NCI-H524 (cell line): ENCODE measurements at regions not wholly inside any gene's neighbourhood (a gene's known extent, or its start where the extent isn't known, plus 50 kb on each side); places are given as distances from the start of the nearest gene placed in this dataset.
A peak's percentile ranks its signal among the peaks of the same experiment; 100 is the strongest.

ENCODE experiments used
- DNase-seq, 2 experiments: peaks; one replicate each; lab custom pipeline; 2025; lab: John Stamatoyannopoulos, UW

DNA sequence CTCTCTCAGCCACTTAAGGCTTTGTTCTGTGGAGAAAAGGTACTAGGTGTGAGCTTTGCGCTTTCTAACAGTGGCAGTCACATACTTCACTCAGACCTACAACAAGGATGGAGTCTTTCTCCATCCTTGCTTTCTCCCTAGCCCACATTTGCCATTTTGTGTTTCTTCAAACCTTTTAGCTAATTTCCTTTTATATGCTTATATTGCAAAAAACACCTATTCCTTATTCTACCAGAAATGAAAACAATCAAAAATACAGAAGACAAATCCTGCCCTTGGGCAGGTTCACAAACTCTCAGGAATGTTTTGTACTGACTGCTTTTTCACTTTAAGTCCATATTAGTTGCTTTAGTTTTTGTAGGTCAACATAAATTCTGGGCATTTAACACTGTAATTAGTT lies 914.2 kb downstream of the SQOR start:
- no peak for DNase-seq

DNA sequence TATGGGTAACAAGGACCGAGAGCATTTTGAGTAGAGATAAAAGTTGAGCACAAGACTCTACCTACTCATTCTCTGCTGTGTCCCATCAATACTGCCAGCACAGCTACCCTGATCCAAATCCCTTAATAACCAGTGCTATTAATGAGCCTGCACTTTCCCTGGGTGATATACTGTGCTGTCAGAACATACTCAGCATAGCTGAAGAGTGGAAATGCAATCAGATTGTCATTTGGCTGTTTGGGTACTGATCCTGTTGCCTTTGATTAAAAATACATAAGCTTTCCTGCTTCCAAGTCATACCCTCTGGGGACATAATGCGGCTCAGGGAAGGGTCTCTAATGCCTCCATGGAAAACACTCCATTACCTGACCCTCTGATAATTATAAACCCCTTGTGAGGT lies 917.5 kb downstream of the SQOR start:
- no peak for DNase-seq

DNA sequence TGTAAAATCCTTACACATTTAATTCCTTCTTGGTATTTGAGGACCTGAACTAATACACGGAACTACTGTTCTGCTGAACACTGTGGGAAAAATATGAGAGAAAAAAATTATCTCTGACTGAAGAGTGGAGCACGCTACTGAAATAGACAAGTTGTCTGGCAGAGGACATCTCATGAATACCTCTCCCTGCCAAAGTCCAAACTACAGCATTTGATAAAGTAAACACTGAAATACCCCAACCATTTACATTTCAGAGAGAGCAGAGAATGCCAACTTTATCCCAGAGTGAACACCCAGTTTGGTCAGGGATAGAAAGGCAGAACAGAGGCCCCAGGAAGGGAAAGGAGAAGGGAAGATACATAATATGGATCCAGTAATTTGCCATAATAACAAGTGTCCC lies 920.7 kb downstream of the SQOR start:
- DNase-seq = no peak

DNA sequence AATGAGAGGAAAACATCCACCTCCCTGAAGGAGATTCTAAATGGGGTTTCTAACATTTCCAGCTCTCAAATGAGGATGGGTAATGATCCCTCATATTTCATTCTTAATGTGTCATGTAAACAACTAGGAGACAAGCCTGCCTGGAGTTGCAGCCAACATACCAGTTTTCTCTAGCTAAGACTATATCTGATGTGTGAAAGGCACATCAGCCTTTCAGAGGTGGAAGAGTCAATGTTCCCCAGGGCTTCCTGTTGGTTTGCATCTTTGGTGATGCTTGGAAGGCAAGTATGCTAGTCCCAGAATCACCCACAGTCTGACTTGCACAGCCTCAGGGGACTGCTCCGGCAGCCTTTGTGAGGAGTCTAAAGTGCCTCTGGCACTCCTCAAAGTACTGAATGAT lies 921.2 kb downstream of the SQOR start:
- no peak for DNase-seq

DNA sequence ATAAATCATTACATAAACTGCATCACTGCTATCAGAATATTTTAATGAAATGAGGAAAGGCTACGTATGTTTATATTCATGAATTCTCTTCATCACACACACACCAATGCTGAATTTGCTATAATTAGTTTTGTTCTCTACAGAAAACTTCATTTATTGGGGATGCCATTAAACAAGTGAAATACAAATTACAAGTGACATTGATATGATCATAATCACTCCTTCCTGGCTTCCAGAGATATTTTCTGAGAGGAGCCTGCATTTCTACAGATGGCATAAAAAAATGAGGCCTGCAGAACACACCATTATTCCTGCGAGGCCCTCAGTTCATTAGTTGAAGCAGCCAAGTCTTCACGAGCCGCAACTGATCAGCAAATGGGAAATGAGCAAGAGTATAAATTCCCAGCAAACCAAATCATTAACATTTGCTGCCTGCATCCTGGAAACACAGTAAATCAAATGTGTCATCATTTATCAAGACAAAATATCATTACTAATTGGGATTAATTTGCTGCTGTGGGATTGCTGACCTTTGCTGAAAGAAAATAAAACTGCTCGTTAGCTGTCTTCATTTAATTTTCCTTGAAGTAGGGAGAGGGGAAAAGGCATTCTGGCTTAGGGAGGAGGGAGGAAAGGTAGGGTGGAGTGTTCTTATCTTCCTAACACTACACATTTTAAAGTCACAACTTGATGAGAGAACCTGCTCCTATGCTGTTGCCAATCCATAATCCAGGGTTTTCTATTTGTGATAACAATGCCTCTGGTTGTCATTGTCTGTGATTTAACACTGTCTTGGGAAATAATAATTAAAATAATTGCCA lies 921.9 kb downstream of the SQOR start:
- no peak for DNase-seq

DNA sequence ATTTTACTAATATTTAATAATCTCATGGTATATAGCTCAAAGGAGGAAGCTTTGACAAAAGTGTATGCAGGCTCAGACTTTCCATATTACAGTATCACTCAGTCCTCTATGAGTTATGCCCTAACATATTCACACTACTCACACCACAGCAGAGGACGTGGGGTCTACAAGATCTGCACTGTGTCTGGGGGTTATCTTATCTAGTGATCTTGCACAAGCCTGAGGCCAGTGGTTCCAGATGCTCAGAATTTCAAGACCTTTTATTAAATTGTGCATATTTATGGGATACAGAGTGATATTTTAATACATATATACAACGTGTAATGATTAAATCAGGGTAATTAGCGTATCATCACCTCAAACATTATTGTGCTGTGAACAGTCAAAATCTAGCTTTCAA lies 933.1 kb downstream of the SQOR start:
- DNase-seq = no peak

DNA sequence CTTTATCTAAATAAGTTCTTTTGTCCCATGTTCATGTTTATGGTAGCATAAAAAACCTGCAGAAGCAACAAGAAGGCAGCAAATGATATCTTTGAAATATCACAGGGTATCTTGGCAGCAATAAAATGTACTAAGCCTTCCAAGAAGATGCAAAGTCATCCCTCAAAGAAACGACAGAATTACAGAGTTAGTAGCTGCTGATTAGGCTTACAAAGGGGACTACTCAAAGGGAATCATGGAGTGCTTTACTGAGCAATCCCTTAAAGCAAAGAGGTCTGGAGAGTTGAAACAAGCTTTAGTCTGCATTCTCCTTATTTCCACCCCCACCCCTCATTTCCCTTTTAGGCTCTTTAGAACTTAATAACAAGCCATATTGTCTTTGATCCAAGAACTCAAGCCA lies 935.0 kb downstream of the SQOR start:
- DNase-seq = no peak

DNA sequence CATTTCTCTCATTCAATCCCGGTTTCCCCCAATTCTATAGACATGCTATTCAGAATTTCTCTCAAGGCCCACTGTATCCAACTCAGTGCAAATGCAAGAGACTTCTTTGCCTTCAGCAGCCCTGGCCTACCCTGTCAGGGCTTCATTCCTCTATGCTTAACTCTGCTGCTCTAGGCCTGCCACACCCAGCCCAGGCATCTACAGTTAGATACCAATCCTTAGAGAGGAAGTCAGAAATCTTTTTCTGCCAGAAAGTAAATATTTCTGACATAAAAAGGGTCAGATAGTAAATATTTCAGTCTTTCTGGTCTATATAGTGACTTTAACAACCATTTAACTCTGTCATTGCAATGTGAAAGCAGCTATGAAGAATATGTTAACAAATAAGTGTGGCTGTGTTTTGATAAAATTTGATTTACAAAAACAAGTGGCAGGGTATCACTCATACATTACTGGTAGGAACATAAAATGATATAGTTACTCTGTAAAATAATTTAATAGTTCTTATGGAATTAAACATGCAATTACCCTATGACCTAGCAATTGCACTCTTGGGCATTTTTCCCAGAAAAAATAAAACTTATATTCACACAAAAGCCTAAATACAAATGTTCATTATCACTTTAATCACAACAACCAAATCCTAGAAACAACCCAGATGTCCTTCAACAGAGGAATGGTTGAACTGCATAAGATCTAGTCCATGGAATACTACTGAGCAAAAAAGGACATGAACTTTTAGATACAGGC lies 942.0 kb downstream of the SQOR start:
- DNase-seq = no peak

DNA sequence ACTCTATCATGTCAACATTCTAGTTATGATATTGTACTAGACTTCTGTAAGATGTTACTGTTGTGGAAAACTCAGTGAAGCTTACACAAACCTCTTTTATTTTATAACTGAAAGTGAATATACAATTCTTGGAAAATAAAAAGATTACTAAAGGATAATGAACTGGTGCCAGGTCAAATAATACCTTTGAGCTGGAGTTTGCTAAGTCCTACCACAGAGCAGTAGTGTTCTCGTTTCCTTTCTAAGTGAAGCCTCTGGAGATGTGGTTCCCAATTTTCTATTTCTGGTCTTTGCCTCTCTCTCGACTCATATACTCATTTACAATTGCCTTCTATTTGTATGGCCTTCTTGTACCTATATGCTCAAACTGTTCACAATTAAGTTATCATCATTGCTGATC lies 942.9 kb downstream of the SQOR start:
- DNase-seq = no peak

DNA sequence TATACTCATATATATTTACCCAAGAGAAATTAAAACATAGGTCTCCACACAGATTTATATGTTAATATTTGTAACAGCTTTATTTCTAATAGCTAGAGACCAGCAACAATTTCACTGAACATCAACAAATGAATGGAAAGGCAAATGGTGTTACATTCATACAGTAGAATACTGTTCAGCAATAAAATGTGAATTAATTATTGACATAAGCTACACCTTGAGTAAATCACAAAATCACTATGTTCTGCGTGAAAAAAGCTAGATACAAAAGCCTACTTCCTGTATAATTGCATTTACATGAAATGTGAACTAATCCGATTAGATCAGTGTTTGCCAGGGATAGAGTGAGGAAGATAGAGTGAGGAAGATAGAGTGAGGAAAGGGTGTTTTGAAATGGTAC lies 945.7 kb downstream of the SQOR start:
- DNase-seq = no peak

DNA sequence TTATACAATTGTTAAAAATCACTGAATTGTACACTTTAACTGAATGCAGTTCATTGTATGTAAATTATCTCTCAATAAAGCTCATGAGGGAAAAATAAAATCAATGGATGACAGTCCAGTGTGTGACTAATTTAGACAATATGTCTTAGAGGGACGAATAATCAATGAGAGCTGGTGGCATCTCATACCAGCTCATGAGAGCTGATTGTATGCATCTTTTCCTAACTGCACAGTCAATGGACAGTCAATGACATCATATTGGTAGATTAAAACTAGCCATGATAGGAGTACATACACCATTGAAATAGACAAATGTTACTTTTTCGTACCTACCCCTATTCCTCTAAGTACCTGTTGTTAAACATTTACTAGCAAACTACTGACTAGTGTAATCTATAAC lies 946.1 kb downstream of the SQOR start:
- DNase-seq = no peak

DNA sequence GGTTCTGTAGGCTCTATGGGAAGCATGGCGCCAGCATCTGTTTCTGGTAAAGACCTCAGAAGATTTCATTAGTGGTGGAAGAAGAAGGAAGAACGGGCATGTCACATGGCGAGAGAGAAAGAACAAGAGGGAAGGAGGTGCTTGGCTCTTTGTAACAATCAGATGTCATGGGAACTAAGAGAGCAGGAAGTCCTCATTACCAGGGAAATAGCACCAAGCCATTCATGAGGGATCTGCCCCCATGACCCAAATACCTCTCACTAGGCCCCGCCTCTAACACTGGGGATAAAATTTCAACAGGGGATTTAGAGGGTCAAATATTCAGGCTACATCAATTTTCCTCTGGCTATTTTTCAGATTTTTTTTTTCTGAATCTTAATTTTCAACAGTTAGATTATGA lies 954.3 kb downstream of the SQOR start:
- no peak for DNase-seq

DNA sequence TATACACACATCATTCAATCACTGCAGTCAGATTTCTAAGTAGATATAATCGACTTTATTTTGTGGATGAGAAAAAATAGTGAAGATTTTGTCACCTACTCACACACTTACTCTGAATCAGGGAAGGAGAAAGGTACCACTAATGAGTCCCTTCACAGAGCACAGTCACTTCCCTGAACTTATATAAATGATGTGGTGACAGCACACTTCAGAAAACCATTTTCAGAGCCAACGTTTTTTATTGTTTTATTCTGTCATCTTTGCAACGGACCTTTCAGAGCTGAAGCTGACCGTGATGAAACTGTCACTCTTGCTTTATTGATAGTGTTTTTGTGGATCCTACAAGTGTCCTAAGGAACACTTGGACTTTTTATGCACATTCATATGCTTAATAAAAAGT lies 956.6 kb downstream of the SQOR start:
- no peak for DNase-seq

DNA sequence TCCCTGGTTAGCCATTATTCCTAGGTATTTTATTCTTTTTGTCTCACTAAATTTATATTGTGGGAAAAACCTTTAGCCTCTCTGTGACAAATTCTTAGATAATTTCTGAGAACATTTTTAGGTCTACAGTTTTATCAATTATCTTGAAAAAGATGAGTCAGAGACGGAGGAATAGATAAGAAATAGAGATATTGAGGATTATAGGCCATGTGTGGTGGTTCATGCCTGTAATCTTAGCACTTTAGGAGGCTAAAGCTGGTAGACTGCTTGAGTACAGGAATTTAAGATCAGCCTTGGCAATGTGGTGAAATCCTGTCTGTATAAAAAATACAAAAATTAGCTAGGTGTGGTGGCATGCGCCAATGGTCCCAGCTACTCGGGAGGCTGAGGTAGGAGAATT lies 960.2 kb downstream of the SQOR start:
- DNase-seq = no peak

DNA sequence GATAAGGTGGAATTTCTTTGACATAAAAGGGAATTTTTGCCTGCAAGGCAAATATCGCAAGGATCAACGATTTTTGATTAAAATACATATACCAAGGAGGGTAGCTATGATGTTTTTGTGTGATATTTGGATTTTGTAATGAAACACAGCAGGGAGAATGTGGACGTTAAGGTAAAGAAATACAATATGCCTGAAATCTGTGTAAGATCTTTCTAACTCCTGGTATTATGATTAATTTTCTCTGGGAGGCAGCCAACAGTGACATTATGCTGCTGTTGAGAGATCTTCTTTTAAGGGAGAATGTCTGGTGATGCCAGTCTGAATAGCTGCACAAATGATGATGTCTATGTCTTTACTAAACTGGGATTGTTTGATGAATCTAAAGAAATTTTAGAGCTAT lies 972.2 kb downstream of the SQOR start:
- DNase-seq = peak in 1 of 2 experiments; percentile 6

DNA sequence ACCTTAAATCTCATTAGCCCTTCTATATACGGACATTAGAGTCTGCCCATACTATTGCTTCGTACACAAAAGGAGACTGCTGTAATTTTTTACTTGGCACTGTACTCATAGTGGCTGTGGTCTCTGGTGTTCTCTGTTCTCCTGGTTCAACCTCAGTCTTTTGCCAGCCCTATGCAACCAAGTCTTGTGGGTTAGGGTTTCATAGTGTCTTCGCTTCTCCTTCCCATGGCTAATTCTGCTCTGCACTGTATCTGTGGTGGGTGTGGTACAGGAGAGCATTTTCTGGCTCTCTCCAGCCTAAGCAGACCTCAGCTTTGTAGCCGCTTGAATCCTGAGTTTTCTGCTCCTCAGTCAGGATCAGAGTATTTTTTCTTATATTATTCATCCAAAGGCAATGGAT lies 981.2 kb downstream of the SQOR start:
- DNase-seq = no peak

DNA sequence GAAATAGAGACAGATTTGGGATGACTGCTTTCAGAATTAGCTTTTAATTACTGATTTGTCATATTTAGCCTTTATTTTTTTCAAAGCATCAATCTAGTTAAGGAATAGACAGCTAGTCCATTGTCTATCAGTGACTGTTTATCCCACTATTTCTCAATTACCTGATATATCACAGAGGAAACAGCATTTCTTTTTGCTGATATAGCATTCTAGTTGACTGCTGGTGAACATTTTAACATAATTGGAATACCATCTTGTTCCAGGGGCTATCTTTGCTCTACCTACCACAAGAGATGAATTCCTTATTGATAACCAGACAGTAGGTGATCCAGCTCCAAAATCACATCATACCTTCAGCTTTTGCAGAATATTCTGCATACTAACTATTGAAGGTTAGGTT lies 982.7 kb downstream of the SQOR start:
- no peak for DNase-seq

DNA sequence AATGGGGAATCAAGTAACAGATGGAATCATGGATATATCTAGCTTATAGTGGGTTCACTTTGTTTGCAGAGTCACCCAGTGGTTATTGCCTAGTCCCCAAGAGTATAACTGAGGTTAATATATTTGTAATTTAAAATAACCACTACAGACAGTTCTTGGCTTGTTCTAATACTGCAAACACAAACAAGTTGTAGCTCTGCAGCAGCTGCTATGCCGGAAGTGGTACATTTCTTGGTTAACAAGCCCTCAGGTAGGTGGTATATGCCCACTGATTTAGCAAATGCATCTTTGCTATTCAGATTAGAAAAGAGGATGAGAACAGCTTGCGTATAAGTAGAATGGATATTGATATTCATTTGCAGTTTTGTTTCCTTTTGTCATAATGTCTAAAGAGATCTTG lies 984.2 kb downstream of the SQOR start:
- DNase-seq = no peak

DNA sequence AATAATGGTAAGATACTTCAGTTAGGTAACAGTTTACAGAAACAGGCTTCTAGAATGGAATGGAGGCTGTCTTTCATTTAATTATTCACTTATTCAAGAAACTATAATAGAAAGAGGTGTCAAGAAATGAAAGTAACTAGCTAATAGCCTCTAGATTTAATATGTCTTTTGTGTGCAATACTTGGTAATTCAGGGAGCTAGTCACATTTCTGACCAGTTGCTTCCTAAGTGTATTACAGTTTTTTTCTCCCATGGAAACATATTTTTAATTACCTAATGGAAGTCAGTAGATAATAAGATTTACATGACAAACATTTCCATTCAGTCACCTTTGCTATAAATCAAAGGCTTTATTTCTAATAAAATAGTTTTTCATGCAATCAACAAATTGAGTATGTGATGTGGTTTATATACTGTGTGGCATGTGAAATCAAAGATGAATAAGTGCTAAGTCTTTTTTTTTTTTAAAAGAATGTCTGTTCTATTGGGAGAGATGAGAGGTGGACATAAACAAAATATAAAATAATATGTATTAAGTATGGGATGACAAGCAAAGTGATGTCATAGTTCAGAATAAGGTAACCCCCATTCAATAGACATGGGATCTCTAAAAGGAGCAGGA lies 985.7 kb downstream of the SQOR start:
- no peak for DNase-seq

DNA sequence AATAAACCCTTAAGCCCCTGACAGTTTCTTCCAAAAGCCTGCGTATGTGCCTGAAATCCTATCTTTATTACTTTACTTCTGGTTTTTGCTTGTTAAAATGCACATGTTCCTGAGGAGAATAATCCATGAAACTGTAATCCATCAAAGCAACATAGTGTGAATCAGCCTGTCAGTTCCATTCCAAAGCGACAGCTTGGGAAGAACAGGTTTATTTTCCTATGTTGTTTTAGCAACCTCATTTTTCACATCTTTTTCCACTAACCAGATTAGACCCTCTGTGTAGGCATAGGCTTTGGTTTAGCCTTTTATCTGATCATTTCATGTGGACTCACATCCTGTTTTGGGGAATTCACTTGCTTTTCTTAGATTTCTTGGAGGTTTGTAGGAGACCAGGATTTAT lies 988.0 kb downstream of the SQOR start:
- DNase-seq = peak in 1 of 2 experiments; percentile 12

DNA sequence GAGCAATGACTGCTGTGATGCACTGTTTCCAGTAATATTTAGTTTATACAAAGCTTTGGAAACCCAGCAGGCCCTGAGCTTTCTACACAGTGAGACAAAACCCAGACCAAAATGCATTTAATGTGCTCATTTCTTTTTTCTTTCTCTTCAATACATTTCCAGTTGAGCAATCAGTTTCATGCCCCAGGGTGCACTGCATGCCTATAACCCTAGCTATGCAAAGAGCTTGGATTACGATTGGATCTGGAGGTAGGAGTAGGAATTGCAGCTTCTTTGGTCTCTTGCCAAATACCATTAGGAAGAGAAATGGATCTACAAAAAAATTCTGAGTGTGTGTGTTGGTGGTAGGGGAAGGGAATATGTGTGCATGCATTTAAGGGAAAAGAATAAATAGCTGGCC lies 1001.4 kb downstream of the SQOR start:
- peak in 1 of 2 experiments; percentile 22 for DNase-seq

DNA sequence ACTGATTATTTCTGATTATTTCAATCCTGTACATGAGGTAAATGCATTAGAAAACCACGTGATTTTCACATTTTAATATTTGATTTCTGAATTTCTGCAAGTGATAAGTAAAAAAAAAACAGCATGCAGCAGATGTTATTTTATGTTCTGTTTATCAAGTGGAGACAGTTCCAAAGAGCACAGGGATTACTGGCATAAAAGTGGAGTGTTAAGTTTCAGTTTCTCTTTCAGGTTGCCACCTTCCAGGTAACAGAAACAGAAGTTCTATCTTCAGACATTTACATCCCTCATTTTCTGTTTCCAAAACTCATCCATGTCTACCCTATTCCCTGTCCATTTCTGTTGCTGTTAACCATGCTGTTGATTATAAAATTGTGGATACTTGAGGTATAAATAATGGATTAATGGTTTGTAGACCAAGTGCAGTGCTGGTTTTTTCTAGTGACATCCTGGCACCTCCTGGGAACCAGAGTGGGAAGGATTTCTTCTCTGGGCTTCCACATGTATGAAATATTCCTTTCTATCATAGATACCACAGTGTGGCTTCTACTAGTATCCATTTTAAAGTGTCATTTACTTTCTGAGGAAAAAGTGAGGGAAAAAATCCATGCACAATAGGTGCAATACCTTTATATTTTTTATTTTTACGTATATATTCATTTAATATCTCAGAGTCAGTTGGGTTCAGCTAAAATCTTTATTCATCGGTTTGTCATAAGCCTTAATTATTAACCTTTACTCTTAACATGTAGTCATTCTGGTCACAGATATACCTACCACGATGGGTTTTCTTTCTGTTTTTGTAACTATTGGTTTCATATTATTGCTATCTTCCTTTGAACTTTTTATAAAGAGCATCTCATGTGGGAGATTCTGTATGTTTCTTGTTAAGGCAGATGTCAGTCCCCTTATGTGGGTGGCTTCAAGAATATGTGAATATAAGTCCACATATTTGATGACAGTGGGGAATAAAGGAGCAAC lies 1010.0 kb downstream of the SQOR start:
- DNase-seq = peak; percentile 36 to 62
